NCI-H526 treated with DMSO at 0.1 percent for 48 hours (cell line): ENCODE measurements at regions not wholly inside any gene's neighbourhood (a gene's known extent, or its start where the extent isn't known, plus 50 kb on each side); places are given as distances from the start of the nearest gene placed in this dataset.
"Not testable (repeated sequence)": the region's sequence is repeated elsewhere in the genome, so short reads cannot be mapped to it uniquely, and the experiment has no call there.

Experiments
- DNase-seq: peaks from one replicate; lab custom pipeline; 2025; lab: John Stamatoyannopoulos, UW

DNA sequence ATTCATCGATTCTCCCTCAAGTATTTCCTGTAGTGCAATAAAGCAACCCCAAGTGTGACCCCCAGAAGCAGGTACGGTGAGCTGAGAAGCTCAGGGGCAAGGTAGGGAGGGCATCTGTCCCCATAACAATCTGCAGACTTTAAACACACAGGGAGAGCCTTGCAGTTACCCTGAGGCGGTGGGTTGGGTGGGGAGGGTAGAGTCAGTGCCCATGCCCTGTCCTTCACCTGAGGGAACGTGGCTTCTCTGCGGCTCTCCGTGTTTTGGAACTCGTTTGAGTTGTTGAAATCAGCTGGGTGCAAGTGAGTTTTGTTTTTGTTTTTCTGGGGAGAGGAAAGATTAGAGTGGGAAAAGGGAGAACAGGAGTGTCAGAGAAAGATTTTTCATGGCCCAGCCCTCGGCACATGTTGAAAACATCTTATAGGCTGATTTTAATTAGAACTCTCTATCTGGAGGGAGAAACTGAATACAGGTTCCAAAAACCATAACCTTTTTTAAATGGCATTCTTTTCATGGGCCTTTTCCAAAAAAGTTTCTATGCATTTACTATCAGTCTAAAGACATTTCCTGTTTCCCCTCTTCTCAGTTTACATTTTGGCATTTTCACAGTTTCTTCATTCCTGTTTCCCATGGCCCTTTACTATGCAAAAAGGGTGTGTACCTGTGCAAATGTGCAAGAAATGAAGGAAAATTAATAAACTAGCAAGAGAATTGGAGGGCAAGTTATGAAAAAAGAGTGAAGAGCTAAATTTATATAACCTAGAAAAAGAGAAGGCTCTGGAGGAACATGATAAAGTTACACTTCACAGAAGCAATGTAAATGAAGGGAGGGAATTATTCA is 266.5 kb upstream of the VLDLR start:
- no peak for DNase-seq

DNA sequence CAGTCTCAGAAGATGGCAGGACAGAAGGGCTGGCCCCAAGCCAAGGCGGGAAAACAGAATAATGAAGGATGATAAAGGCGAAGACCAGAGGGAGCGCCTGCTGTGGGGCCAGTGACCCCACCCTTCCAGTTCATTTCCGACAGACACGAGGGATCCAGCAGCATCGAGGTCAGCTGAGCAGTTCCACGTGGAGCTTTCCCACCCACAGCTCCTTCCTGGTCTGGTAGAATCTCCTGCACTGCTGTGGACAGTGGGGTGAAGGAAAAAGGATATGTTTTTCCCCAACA is 265.9 kb upstream of the VLDLR start:
- no peak for DNase-seq

DNA sequence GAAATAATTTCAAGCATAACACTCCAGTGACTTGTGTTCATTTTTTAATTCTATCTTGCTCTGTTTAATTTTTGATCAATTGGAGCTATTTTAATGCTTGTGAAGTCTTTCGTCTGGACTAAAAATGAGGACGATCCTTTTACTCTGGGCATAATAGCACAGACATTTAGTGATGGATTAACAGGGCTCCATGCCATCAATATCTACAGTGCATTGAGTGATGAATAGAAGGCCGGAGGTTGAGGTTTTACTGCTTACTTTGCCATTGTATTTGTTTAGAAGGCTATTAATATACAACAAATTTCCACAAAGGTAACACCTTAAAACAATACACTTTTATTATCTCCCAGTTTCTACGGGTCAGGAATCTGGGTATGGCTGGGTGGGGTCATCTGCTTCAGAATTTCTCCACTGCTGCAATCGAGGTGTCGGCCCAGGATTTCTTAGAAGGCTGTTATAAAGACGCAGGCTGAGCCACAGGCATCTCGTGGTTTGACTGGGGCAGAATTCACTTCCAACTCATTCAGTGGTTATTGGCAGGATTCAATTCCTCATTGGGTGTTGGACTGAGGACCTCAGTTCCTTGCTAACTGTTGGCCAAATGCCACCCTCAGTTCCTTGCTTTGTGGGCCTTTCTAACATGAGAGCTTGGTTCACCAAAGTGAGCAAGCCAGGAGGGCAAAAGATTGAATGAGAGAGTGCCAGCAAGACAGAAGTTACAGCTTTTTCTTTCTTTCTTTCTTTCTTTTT is 265.4 kb upstream of the VLDLR start:
- DNase-seq = no peak

DNA sequence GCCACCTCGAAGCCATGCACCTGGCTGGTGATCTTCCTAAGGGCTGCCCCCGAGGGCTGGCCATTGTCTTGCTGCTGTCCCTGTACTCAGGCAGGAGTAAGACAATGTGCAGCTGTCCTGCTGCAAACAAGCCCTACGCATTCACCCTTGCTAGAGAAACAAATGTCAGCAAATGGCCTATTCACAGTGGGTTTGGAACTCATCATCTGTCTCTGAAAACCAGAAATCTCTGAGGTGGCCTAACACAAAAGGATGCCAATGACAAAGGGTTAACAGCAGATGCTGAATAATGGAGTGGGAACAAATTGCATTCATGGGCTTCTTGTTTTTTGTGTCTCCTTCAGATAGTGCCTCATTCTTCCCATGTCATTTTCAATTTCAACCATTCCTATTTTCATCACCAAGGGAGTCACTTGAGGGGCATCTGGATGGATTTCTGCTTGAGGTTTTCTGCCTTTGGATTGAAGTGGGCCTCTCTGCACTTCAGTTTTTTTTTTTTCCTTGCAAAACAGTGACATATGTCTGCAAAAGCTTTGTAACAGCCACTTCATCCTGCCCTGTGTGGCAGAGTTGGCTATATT is 261.6 kb upstream of the VLDLR start:
- no peak for DNase-seq

DNA sequence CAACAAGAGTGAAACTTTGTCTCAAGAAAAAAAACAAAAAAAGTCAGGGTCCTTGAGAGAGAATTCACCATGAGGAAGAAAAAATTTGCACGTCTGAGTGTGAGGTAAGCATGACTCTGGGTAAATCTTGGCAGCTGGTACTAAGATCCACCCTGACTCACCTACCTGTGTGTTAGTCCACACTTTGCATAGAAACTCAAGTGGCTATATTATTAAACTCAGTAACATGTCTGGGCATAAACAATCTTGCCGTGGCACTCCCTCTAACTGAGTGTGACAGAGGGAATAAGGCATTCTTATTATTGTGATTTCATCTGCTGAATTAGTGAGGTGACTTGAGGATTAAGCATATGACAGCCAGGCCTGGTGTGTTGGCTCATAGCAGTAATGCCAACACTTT is 259.4 kb upstream of the VLDLR start:
- DNase-seq = no peak

DNA sequence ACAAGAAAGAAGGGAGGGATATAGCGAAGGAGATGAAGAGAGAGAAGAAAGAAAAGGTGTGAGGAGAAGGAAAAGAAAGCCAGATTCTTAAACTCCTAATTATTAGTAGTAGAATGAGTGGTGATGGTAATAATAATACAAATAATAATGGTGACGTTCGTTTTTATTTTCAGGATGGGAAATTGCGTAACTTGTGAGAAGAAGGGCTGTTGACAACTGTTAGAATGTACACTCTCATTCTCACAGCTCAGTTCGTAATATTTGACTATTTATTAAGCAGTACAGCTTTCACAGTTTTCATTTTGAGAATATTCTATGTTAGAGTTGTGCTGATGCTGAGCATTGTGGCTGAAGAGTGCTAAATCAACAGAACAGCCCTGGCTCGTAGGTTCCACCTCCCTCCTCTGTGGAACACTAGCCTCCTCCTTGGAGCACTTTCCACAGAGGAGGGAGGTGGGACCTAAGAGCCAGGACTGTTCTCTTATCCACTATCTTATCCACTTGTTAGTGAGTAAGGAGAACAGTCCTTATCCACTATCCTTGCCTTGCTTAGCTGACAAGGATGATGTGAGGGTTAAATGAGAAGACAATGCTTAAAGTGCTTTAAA is 258.3 kb upstream of the VLDLR start:
- no peak for DNase-seq

DNA sequence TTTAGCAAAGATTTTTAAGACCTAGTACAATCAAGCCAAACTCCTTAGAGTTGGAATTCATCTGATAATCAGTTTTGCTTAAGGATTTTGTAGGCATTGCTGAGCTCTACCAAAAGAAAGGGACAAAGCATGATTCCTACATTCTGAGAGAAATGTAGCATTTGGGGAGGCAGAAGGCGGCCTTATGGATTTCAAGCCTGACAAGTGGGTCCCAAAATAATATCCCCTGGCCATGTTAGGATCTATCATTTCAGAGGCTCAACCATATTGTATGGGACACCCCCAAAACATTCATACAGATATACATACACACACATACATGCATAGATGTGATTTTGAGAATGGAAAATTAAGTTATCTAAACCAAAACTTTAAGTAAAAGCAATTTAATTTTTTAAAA is 257.8 kb upstream of the VLDLR start:
- no peak for DNase-seq

DNA sequence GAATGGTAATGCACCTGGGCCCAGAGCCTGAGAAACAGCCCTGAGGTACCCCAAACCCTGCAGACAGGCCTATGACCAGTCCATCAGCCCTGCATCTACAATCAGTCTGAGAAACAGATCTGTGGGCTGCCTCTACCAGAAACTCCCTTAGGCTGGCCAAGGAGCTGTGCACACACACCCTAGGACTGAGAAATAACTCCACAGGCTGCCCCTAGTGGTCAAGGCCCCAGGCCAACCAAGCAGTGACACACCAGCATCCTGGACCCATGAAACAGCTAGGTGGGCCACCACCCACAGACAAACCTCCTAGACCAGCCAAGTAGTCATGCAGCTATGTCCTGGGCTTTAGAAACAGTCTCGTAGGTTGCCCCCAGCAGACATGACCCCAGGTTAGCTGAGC is 253.6 kb upstream of the VLDLR start:
- no peak for DNase-seq

DNA sequence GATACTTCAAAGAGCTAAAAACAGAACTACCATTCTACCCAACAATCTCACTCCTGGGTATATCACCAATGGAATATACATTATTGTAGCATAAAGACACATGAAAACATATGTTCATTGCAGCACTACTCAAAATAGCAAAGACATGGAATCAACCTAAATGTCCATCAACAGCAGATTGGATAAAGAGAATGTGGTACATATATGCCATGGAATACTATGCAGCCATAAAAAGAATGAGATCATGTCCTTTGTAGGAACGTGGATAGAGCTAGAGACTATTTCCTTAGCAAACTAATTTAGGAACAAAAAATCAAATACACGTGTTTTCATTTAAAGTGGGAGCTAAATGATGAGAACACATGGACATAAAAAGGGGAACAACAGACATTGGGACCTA is 247.9 kb upstream of the VLDLR start:
- no peak for DNase-seq

DNA sequence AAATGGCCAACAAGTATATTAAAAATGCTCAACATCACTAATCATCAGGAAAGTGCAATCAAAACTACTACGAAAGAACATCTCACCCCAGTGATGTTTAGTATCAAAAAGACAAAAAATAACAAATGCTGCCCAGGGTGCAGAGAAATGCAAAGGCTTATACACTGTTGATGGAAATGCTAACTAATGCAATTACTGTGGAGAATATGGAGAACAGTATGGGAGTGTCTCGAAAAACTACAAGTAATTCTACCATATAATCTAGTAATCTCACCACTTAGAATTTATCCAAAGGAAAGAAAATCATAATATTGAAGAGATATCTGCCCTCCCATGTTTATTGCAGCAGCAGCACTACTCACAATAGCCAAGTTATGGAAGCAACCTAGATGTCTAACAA is 246.5 kb upstream of the VLDLR start:
- DNase-seq = no peak

DNA sequence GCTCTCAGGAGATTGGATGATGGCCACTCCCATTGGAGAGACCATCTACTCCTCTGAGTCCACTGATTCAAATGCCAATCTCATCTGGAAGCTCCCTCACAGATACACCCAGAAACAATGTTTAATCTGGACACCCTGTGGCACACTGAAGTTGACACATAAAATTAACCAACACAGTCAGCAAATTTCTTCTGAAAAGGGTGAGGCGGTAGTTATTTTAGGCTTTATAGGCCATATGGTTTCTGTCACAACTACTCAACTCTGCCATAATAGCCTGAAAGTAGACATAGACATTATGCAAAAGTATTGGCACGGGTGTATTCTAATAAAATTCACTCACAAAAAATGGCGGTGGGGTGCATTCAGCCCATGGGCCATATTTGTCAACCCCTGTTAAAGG is 244.5 kb upstream of the VLDLR start:
- DNase-seq = no peak

DNA sequence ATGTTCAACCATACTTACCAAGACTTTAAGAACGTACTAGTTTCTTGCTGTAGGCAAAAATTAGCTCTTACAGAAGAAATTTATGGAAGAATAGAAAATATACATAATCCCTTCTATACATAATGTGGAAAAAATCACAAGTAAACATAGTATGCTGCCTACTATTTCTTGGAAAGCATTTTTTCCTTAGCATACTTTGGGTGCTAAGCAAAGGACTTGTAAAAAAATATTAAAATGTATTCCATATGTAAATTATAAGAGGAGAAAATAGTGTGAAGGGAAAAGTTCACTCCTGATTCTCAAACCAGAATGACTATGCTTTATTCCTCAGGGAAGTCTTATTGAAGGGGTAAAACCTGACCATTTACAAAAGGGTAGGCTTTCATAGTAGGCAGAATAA is 243.8 kb upstream of the VLDLR start:
- DNase-seq = no peak

DNA sequence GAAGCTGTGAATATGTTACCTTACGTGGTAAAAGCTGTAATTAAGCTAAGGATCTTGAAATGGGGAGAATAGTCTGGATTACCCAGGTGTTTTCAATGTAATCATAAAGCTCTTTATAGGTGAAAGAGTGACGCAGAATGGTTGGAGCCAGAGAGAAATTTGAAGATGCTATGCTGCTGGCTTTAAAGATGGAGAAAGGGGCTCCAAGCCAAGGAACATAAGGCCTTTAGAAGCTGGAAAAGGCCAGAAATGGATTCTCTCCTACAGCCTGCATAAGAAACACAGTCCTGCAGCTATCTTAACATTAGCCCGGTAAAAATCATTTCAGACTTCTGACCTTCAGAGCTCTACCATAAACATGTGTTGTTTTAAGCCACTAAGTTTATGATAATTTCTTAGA is 243.3 kb upstream of the VLDLR start:
- DNase-seq = no peak

DNA sequence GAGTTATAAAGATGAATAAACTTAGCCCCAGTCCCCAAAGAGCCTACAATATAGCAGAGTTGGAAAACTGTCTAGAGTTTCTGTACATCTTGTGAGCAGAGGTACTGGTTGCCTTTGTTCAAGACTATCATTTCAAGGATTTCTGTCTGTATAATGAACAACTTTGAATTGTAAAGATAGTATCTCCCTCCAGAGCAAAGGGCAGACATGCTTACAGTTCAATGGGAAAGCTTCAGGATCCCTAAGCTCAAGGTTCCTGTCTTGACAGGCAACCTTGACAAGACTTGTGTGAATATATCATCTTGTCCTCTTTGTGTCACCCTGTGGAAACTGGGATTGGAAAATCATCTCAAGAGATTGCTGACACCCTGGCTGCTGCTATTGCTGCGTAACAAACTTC is 242.8 kb upstream of the VLDLR start:
- no peak for DNase-seq

DNA sequence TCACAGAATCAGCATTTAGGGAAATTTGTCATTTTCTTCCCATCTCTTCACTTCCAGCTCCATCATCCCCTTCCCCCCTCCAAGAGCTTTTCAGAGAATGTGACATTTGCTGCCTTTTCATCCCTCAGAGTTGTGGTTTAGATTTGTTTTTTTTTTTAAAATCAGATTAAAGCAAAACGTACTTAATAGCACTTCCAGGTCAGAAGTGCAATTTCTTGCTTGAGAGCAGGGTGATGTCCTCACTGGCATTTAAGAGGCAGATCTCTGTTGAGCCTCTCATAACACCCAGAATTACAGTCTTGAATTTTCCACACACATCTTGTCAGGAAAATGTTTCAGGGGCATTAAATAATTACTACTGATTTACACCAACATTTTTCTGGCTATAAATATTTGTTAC is 236.8 kb upstream of the VLDLR start:
- no peak for DNase-seq

DNA sequence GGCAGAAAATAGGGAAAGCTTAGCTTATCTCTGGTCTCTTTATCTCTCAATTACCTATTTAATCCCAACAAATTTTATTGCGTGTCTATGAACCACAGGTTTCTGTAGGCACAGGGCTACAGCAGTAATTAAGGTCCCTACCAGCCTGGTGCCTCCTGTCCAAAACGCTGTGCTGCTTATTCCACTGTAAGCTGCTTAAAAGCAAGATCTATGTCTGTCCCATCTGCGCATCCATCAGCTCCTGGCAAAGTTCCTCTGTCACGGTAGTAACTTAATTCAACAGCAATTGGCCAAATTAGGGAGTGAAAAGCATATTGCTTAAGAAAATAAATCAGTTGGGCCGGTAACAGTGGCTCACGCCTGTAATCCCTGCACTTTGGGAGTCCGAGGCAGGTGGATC is 235.8 kb upstream of the VLDLR start:
- no peak for DNase-seq

DNA sequence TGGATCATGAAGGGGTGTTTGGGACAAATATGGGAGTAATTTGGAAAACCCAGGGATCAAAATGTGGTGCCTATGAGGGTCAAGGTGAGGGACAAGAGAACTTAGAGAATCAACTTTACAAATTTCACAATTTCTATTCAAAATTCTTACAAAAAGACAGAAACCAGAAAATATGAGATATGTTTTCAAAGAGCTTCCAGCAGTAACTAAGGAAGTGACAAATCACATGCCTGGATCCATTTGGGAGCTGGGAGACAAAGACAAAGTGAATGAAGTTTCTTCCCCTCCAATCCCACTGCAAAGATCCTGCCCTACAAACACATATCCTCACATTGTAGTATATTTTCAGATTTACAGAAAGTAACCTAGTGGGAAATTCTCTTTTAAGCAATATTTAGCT is 235.0 kb upstream of the VLDLR start:
- DNase-seq = no peak

DNA sequence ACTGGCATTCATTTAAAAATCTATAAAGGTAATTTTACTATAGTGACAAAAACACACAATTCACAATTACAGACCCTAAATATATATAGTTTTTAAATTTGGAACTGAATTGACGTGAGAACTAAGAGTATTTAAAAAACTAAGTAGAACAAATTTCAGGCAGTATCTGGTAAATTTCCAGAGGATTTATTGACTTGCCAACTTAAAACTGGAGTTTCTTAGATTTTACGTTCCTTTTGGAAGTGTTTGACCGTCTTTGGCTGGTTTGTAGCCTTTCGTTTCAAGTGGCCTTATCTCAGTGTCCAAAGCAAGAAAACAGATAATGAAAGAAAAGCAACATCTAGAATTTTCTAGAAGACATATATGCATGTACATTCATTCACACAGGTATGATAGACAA is 234.4 kb upstream of the VLDLR start:
- DNase-seq = no peak

DNA sequence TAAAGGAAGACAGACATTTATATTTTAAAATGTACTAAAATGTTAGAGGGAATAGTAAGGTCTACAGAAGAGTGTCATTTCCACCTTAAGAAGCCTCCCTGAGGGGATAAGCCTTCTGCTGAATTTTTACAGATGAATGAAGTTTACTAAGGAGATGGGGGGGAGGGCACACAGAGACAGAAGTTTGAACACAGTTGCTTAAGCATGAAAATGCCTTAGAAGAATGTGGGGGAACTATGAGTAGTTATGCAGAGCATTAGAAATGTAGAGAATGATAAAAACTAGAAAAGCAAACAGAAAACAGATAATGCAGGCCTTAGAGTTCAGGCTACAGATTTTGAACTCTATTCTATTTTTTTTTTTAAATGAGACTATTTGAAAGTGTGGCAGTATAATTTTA is 232.2 kb upstream of the VLDLR start:
- DNase-seq = no peak

DNA sequence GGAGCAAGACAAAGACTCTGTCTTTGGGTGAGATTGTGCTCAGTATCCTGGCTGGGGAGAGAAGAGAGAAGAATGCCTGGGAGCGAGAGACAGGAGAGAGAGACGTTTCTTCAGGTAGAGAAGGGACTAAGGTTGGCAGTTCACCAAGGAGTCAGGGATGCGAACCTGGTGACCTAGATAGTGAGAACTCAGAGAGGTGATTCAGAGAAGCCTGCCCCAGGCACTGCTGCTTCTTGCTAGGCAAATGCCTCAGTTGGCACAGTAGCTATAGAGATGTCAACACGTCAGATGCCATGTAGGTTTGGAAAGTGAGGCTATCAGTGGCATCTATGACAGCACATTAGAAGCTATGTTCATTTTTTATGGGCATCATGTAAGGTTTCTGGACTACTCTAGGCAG is 231.6 kb upstream of the VLDLR start:
- no peak for DNase-seq

DNA sequence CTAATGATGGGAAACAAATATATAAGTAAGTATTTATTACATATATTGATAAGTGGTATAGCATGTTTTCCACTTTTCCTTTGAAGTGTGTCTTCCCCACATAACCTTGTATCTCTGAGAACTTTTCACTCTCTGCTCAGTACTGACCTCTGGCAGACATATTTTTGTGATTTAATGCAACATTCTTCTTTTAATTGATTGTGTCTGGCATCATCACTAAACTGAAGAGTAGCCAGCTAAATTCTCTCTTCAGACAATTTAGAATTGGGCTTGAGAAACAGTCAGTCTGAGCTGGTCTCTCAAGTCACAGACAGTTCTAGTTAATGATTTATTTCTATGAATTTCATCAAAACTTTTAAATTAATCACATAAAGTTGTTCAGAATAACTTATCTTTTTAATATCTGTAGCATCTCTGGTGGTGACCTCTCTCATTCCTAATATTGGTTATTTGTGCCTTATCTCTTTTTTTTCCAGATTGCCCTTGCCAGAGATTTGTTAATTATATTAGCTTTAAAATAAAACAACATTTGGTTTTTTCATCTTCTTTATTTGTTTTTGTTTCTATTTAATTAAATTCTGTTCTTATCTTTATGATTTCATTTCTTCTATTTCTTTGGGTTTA is 230.0 kb upstream of the VLDLR start:
- DNase-seq = not testable (repeated sequence)

DNA sequence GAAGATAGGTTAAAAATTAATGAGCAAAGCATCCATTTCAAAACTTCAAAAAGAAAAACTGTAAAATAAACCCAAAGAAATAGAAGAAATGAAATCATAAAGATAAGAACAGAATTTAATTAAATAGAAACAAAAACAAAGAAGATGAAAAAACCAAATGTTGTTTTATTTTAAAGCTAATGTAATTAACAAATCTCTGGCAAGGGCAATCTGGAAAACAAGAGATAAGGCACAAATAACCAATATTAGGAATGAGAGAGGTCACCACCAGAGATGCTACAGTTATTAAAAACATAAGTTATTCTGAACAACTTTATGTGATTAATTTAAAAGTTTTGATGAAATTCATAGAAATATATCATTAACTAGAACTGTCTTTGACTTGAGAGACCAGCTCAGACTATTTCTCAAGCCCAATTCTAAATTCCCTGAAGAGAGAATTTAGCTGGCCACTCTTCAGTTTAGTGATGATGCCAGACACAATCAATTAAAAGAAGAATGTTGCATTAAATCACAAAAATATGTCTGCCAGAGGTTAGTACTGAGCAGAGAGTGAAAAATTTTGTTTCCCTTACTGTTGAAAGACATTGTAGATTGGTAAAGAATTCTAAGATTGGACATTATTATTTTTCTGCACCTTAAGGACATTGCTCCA is 227.4 kb upstream of the VLDLR start:
- not testable (repeated sequence) for DNase-seq
